H7 (cell line): ENCODE measurements at regions not wholly inside any gene's neighbourhood (a gene's known extent, or its start where the extent isn't known, plus 50 kb on each side); places are given as distances from the start of the nearest gene placed in this dataset.

Experiments used
- DNase-seq: peaks from one replicate; pipeline ENCODE4 v3.0.0; 2012
- H3K27me3 ChIP-seq: 2 replicates; pipeline ENCODE4 v1.6.0; 2011; ENCODE audit warnings: mild to moderate bottlenecking, low read length; ENCODE audit not compliant: control insufficient read depth, insufficient read depth
- H3K36me3 ChIP-seq: replicated peaks from 2 replicates; pipeline ENCODE4 v1.5.1; 2011; ENCODE audit warnings: low read length; ENCODE audit not compliant: control insufficient read depth, insufficient read depth
- H3K4me3 ChIP-seq: 2 replicates; pipeline ENCODE4 v1.5.1; 2011; ENCODE audit warnings: low read depth, mild to moderate bottlenecking, control low read depth, low read length, moderate library complexity; ENCODE audit not compliant: insufficient read depth

- H3K27me3 ChIP-seq: peaks cover 28% of the 10 kb centered on the region; the same call in 1 of the 2 replicates
- H3K36me3 ChIP-seq: no peaks in the 10 kb centered on the region
- no peak for DNase-seq
- no peak overlapping the region for H3K4me3 ChIP-seq
Measured at GRCh38 chr15:53869806-53870073, 108.5 kb upstream of the UNC13C start.

- Histone ChIP-seq H3K36me3 (no peaks in the 10 kb centered on the region), H3K4me3 (no peak overlapping the region), H3K27me3 (peaks cover 26% of the 10 kb centered on the region; the same call in 1 of the 2 replicates)
- DNase-seq: peak; percentile 0
Measured at GRCh38 chr15:53869044-53869805, 109.0 kb upstream of the UNC13C start.

DNA sequence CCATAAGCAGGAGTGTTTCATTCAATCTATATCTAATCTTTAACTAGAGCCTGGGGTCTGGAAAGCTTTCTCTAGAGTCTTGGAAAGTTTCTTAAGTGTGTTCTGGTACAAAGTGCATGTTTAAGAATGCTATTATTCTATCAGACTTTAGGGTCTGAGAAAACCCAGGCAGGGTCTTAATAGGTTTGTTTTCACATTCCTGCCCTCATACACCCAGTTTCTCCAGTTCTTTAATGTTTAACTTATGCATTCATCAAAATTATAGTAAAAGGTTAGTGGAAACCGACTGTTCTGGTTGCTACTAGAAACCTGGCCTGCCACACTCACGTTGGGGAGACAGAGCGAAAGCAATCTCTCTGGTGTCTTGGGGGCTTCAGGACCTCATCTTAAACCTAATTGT is 102.9 kb upstream of the WDR72 start:
- Histone ChIP-seq H3K36me3 (no peaks in the 10 kb centered on the region), H3K4me3 (no peak overlapping the region), H3K27me3 (no peaks in the 10 kb centered on the region; the same call in 1 of the 2 replicates)
- DNase-seq: no peak

DNA sequence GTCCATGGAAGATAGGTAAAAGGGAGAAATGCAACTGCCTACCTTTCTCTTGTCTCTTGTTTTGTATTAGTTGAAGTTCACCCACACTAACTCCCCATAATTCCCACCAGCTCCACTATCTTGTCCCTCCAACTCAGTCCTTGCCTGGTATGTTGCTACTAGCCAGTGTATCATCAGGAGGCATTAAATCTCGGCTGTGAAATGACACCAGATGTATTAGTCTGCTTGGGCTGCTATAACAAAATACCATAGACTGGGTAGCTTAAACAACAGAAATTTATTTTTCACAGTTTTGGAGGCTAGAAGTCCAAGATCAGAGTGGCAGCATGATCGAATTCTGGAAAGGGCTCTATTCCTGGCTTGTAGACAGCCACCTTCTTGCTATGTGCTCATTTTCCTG is 102.3 kb upstream of the WDR72 start:
- Histone ChIP-seq H3K27me3 (no peaks in the 10 kb centered on the region; the same call in 1 of the 2 replicates), H3K4me3 (no peak overlapping the region), H3K36me3 (no peaks in the 10 kb centered on the region)
- no peak for DNase-seq

DNA sequence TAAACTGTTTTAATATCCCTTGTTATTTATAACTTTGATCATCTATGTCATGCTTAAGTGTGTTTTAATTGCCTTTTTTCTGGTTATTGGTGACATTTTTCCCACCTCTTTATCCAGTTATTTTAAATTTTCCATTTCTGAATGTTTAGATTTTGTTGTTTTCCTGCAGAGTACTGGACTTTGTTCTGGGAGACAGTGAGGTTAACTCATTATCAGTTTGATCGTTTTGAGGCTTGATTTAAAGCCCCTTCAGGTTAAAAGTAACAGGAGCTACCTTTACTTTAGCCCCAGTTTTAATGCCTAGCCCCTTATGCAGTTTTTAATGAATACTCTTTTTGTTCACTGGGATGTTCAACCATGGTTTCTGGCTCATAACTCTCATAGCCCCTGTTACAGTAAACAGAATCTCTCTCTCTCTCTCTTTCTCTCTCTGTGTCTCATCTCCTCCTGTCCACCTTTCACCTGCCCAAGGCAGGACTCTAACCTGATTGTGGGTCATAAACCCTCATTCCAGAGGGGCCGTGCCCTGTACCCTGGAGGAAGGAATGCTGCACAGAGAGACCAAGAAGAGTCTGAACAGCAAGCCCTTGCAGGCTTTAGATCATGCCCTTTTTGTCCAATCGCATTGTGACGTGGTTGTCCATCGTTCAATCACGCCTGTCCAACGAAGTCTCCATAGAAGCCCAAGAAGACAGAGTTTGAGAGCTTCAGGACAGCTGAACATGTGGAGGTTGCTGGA is 91.8 kb upstream of the WDR72 start:
- no peak overlapping the region for H3K4me3 ChIP-seq
- no peak for DNase-seq
- H3K36me3 ChIP-seq: no peaks in the 10 kb centered on the region
- no peaks in the 10 kb centered on the region; the same call in 1 of the 2 replicates for H3K27me3 ChIP-seq

DNA sequence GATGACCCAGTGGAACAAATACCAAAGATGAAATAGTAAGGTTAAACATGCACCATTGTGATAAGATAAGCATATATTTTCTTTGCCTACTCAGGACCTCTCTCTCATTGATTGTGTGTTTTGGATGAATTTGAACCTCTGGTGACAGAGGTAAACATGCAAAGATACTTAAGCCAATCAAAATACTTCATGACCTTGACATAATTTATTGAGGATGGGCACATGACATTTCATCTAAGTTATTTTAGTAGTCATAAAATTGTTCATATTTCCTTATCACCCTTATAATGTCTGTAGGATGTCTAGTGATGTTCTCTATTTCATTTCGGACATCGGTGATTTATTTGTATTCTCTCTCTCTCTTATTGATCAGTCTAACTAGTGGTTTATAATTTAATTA is 88.3 kb upstream of the WDR72 start:
- Histone ChIP-seq H3K36me3 (no peaks in the 10 kb centered on the region), H3K27me3 (no peaks in the 10 kb centered on the region; the same call in 1 of the 2 replicates), H3K4me3 (no peak overlapping the region)
- DNase-seq: no peak

GRCh38 chr15:53844634-53845033 is 85.2 kb upstream of the WDR72 start:
- Histone ChIP-seq H3K27me3 (no peaks in the 10 kb centered on the region; the same call in 1 of the 2 replicates), H3K4me3 (no peak overlapping the region), H3K36me3 (no peaks in the 10 kb centered on the region)
- DNase-seq: no peak

- Histone ChIP-seq H3K36me3 (no peaks in the 10 kb centered on the region), H3K27me3 (no peaks in the 10 kb centered on the region)
Measured at GRCh38 chr15:53843869-53844569, 84.6 kb upstream of the WDR72 start.

GRCh38 chr15:53843166-53843565 is 83.7 kb upstream of the WDR72 start:
- DNase-seq: no peak
- H3K27me3 ChIP-seq: no peaks in the 10 kb centered on the region
- no peak overlapping the region for H3K4me3 ChIP-seq
- no peaks in the 10 kb centered on the region for H3K36me3 ChIP-seq

More at GRCh38 chr15:53843869-53844569, 84.6 kb upstream of the WDR72 start:
- no peak overlapping the region for H3K4me3 ChIP-seq
- no peak for DNase-seq

GRCh38 chr15:53841651-53842050 is 82.2 kb upstream of the WDR72 start:
- no peak for DNase-seq
- H3K36me3 ChIP-seq: no peaks in the 10 kb centered on the region

DNA sequence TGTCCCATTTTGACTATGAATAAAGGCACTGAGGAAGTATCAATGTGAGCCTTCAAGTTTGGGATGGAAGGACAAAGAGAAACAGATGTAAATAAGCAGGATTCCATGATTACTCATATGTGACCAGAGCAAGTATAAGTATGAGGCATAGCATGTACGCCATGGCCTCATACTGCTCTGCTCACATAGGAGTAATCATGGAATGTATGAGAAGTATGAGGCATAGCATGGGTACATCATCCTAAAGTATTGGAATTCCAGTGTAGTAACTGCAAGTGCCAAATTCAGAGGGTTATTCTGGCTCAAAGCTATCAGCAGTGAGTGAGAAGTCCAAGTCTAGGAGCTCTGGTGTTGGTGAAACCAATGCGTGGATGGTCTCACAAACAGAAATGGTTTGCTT is 81.2 kb upstream of the WDR72 start:
- H3K27me3 ChIP-seq: no peaks in the 10 kb centered on the region
- H3K4me3 ChIP-seq: no peak overlapping the region
- no peak for DNase-seq
- H3K36me3 ChIP-seq: no peaks in the 10 kb centered on the region

More at GRCh38 chr15:53841651-53842050, 82.2 kb upstream of the WDR72 start:
- H3K4me3 ChIP-seq: no peak overlapping the region
- H3K27me3 ChIP-seq: no peaks in the 10 kb centered on the region

GRCh38 chr15:53837263-53837662 is 77.8 kb upstream of the WDR72 start:
- Histone ChIP-seq H3K27me3 (no peaks in the 10 kb centered on the region), H3K4me3 (no peak overlapping the region), H3K36me3 (no peaks in the 10 kb centered on the region)
- DNase-seq: no peak

- no peak for DNase-seq
- Histone ChIP-seq H3K27me3 (no peaks in the 10 kb centered on the region), H3K4me3 (no peak overlapping the region), H3K36me3 (no peaks in the 10 kb centered on the region)
Measured at GRCh38 chr15:53836618-53837017, 77.2 kb upstream of the WDR72 start.

DNA sequence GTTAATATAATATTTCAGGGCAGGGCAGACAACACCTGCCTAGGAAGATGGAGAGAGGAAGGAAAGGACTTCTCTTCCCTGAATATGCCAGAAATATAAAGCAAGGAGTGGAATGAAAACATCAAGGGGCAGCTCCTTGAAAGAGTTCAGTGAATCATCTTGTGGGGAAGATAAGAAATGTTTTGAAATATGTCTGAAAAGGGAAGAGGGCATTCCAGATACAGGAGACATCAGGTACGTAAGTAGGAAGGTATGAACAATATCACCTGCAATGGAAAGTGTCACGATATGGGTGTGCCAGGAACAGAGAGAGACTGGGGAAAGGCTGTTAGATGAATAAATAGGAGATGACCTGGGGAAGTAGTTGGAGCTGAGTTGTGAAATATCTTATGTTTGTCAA is 75.8 kb upstream of the WDR72 start:
- Histone ChIP-seq H3K36me3 (no peaks in the 10 kb centered on the region), H3K4me3 (no peak overlapping the region), H3K27me3 (no peaks in the 10 kb centered on the region)
- no peak for DNase-seq

DNA sequence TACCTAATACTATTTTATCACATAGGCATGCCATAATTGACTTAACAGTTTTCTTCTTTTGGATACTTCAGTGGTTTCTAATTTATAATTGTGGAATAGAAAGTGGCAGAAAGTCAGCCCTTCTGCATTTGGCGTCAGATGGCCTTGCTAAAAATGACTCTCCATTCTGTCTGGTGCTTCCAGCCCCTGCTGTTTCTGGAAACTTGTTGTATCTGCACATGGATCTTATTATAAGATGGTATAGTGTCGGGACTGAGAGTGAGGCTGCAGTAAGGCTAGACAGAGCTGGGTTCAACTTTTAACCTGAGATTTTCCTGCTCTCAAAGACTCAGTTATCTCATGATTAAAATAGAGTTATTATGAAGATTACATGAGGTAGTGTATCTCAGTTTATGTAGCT is 74.8 kb upstream of the WDR72 start:
- Histone ChIP-seq H3K27me3 (no peaks in the 10 kb centered on the region), H3K36me3 (no peaks in the 10 kb centered on the region), H3K4me3 (no peak overlapping the region)
- DNase-seq: no peak
